Common myeloid progenitor, CD34-positive (primary cell): ENCODE measurements at regions not wholly inside any gene's neighbourhood (a gene's known extent, or its start where the extent isn't known, plus 50 kb on each side); places are given as distances from the start of the nearest gene placed in this dataset.

ENCODE experiments used
- CTCF ChIA-PET: fragments of 350-600 bp; sonication (Branson Sonifier 250); formaldehyde crosslinking; loops from one replicate; lab custom pipeline; 2021; ENCODE audit warnings: antibody characterized with exemption; lab: Charles Lee
- POLR2A ChIA-PET: fragments of 350-600 bp; sonication (Branson Sonifier 250); formaldehyde crosslinking; loops from one replicate; lab custom pipeline; 2021; ENCODE audit warnings: antibody characterized with exemption; lab: Charles Lee
- DNase-seq, 3 donors: peaks; one replicate each; pipeline versions ENCODE4 v3.0.0 to v3.0.0-alpha.2; 2013
- H3K27ac ChIP-seq, 2 experiments: 1 replicate in 1 of 2; 2 replicates in 1 of 2; pipeline ENCODE4 v1.7.0; 2013; ENCODE audit warnings: inconsistent platforms in 2 of 2, low read length in 2 of 2, mild to moderate bottlenecking in 2 of 2, low read depth in 1 of 2, moderate library complexity in 1 of 2; ENCODE audit not compliant: severe bottlenecking in 2 of 2, insufficient read depth in 1 of 2, poor library complexity in 1 of 2
- H3K27me3 ChIP-seq, 5 experiments: replicated peaks in 2 of 5; 1 replicate in 3 of 5; 2 replicates in 2 of 5; pipeline versions ENCODE4 v1.6.1 to v1.7.0; 2013; ENCODE audit warnings: low read length in 4 of 5, mild to moderate bottlenecking in 2 of 5, moderate library complexity in 2 of 5, inconsistent platforms in 1 of 5; ENCODE audit not compliant: insufficient read depth in 5 of 5, control insufficient read depth in 4 of 5
- H3K36me3 ChIP-seq, 4 experiments: 1 replicate in 2 of 4; 2 replicates in 2 of 4; pipeline versions ENCODE4 v1.6.1 to v1.7.0; 2013; ENCODE audit warnings: low read length in 3 of 4, control low read depth in 1 of 4, mild to moderate bottlenecking in 1 of 4; ENCODE audit not compliant: control insufficient read depth in 4 of 4, insufficient read depth in 4 of 4
- H3K4me1 ChIP-seq, 4 experiments: 1 replicate in 3 of 4; 2 replicates in 1 of 4; pipeline versions ENCODE4 v1.6.1 to v1.7.1; 2013; ENCODE audit warnings: low read length in 3 of 4, mild to moderate bottlenecking in 3 of 4, control low read depth in 1 of 4, inconsistent platforms in 1 of 4, moderate library complexity in 1 of 4; ENCODE audit not compliant: control insufficient read depth in 4 of 4, insufficient read depth in 4 of 4; ENCODE audit errors: control extremely low read depth in 1 of 4
- H3K4me3 ChIP-seq, 7 experiments: 1 replicate in 4 of 7; 2 replicates in 3 of 7; pipeline versions ENCODE4 v1.5.1 to v1.7.0; 2013; ENCODE audit warnings: mild to moderate bottlenecking in 7 of 7, low read length in 6 of 7, moderate library complexity in 6 of 7, inconsistent platforms in 2 of 7, low read depth in 2 of 7, control low read depth in 1 of 7; ENCODE audit not compliant: insufficient read depth in 4 of 7, control insufficient read depth in 1 of 7; ENCODE audit errors: extremely low read depth in 1 of 7
- H3K9me3 ChIP-seq, 5 experiments: 1 replicate in 4 of 5; 2 replicates in 1 of 5; pipeline versions ENCODE4 v1.6.1 to v1.7.1; 2013; ENCODE audit warnings: low read length in 4 of 5, mild to moderate bottlenecking in 2 of 5, inconsistent platforms in 1 of 5, low read depth in 1 of 5, moderate library complexity in 1 of 5; ENCODE audit not compliant: control insufficient read depth in 4 of 5, insufficient read depth in 2 of 5; ENCODE audit errors: control extremely low read depth in 1 of 5
- WGBS: methylation state at CpG from one replicate; pipeline ENCODE4 v1.1.5; 2013; ENCODE audit not compliant: insufficient coverage; 5-methylcytosine and 5-hydroxymethylcytosine counted together

DNA sequence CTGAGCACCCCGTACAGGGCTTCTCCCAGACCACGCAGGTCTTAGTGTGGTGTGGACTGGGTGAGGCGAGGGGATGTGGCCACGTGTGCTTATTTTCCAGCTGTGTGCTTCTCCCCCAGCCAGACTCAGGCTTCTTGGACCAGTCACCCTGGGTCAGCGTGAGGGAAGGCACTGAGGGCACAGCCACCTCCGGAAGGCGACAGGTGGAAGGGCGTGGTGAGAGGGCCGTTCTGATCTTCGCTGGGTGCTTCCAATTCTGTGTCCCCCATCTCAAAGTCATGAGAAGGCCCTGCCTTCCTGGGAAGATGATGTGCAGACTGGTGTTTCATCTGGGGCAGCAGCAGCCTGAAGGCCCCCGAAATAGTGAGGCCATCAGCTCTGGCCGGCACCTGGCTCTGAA, 169.7 kb upstream of the MYCN start:
- WGBS, result 93% methylated on average over 12 of the region's 12 CpGs
- Histone ChIP-seq H3K9me3 (no peaks in the 10 kb centered on the region), H3K36me3 (no peaks in the 10 kb centered on the region), H3K4me1 (peaks cover 0 to 15% (median 3%) of the 10 kb centered on the region in 4 experiments), H3K27ac (no peak overlapping the region), H3K27me3 (no peaks in the 10 kb centered on the region), H3K4me3 (no peak overlapping the region)
- POLR2A ChIA-PET, result no interaction called here
- CTCF ChIA-PET, result interaction anchor here (1.3 to 1.5 kb wide), 2 partner anchors 9 to 16 kb away, joined by 3 read pairs; no protein-coding TSS in a partner anchor
- DNase-seq, result no peak

GRCh38 chr2:15771124-15771523, 169.2 kb upstream of the MYCN start:
- H3K9me3 ChIP-seq, result no peaks in the 10 kb centered on the region
- no peaks in the 10 kb centered on the region for H3K36me3 ChIP-seq
- no peak overlapping the region for H3K27ac ChIP-seq
- no peak for DNase-seq
- 98% methylated on average over 7 of the region's 7 CpGs for WGBS
- no peak overlapping the region for H3K4me3 ChIP-seq
- POLR2A ChIA-PET, result no interaction called here
- no peaks in the 10 kb centered on the region for H3K27me3 ChIP-seq
- CTCF ChIA-PET, result interaction anchor here (1.3 to 1.5 kb wide), 2 partner anchors 8 to 16 kb away, joined by 3 read pairs; no protein-coding TSS in a partner anchor
- peaks cover 0 to 15% (median 3%) of the 10 kb centered on the region in 4 experiments for H3K4me1 ChIP-seq

- ChIA-PET CTCF (interaction anchor here (1.1 kb wide), 1 partner anchor 23 kb away, joined by 3 read pairs; no protein-coding TSS in a partner anchor), POLR2A (no interaction called here)
- H3K36me3 ChIP-seq, result no peaks in the 10 kb centered on the region
- H3K9me3 ChIP-seq, result no peaks in the 10 kb centered on the region
- no peaks in the 10 kb centered on the region for H3K27me3 ChIP-seq
- H3K4me3 ChIP-seq, result no peak overlapping the region
- 82% methylated on average over 5 of the region's 10 CpGs for WGBS
- H3K4me1 ChIP-seq, result peaks cover 0 to 15% (median 3%) of the 10 kb centered on the region in 4 experiments
- no peak overlapping the region for H3K27ac ChIP-seq
- DNase-seq, result peak in 2 of 3 donors; percentile 41 to 61
Measured at GRCh38 chr2:15772086-15772595, 168.2 kb upstream of the MYCN start.

GRCh38 chr2:15772681-15773080, 167.7 kb upstream of the MYCN start:
- CTCF ChIA-PET, result interaction anchor here (1.1 kb wide), 1 partner anchor 23 kb away, joined by 3 read pairs; no protein-coding TSS in a partner anchor
- H3K27me3 ChIP-seq, result no peaks in the 10 kb centered on the region

DNA sequence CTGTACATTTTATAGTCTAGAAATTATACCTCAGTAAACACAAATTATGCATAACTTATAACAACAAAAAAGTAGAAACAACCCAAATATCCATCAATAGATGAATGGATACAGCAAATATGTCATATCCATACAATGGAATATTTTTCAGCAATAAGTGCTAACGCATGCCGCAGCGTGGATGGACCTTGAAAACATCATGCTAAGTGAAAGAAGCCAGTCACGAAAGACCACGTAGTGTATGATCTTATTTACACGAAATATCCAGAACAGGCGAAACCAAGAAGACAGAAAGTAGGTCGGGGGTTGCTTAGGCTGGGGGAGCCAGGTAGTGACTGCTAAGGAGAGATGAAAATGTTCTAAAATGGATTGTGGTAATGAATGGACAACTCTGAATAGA, 167.1 kb upstream of the MYCN start:
- POLR2A ChIA-PET, result no interaction called here
- H3K27me3 ChIP-seq, result no peaks in the 10 kb centered on the region
- no peak overlapping the region for H3K4me3 ChIP-seq
- CTCF ChIA-PET, result interaction anchor here (1.1 kb wide), 1 partner anchor 24 kb away, joined by 3 read pairs; no protein-coding TSS in a partner anchor
- no peaks in the 10 kb centered on the region for H3K9me3 ChIP-seq
- no peak overlapping the region for H3K27ac ChIP-seq
- 92% methylated on average over 8 of the region's 8 CpGs for WGBS
- no peaks in the 10 kb centered on the region for H3K36me3 ChIP-seq
- peaks cover 0 to 10% (median 3%) of the 10 kb centered on the region in 4 experiments for H3K4me1 ChIP-seq
- no peak for DNase-seq

More at GRCh38 chr2:15772681-15773080, 167.7 kb upstream of the MYCN start:
- Histone ChIP-seq H3K36me3 (no peaks in the 10 kb centered on the region), H3K4me3 (no peak overlapping the region), H3K9me3 (no peaks in the 10 kb centered on the region), H3K27ac (no peak overlapping the region), H3K4me1 (peaks cover 0 to 15% (median 3%) of the 10 kb centered on the region in 4 experiments)
- POLR2A ChIA-PET, result no interaction called here
- 100% methylated on average over 3 of the region's 5 CpGs for WGBS
- no peak for DNase-seq

GRCh38 chr2:15773846-15774245, 166.5 kb upstream of the MYCN start:
- 97% methylated on average over 4 of the region's 5 CpGs for WGBS
- Histone ChIP-seq H3K4me3 (no peak overlapping the region), H3K27me3 (no peaks in the 10 kb centered on the region), H3K9me3 (no peaks in the 10 kb centered on the region), H3K4me1 (peaks cover 0 to 10% (median 3%) of the 10 kb centered on the region in 4 experiments), H3K36me3 (no peaks in the 10 kb centered on the region), H3K27ac (no peak overlapping the region)
- ChIA-PET POLR2A (no interaction called here), CTCF (no interaction called here)
- DNase-seq, result no peak

DNA sequence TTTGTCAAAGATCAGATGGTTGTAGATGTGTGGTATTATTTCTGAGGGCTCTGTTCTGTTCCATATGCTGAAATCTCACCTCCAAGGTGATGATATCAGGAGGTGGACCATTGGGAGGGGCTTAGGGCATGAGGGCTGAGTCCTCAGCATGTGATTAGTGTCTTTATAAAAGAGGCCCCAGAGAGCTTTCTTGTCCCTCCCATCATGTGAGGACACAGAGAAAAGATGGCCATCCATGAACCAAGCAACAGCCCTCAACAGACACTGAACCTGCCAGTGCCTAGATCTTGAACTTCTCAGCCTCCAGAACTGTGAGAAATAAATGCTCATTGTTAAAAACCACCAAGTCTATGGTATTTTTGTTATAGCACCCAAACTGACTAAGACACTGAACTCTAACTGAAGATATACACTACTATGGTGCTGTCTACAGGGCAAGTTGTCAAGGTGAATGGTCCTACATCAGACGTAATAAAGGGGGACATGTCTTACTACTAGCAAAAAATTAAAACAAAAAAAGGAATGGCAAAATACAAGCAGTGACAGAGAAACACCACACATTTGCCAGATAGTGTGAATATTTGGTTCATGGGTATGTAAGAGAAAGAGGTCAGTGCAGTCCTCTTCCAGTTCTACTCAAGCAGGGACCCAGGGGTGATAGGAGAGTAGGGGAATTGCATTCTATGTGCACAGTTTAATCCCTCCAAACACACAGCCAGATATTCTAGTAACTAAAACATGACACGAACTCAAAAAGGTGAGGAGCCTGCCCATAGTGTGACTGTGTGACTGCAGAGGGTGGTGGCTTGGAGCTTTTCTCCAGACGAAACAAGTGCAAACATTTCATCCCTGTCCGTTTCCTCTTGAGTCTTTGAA, 164.4 kb upstream of the MYCN start:
- WGBS, result 100% methylated on average over 2 of the region's 4 CpGs
- ChIA-PET CTCF (no interaction called here), POLR2A (no interaction called here)
- H3K4me3 ChIP-seq, result no peak overlapping the region
- H3K9me3 ChIP-seq, result no peaks in the 10 kb centered on the region
- peaks cover 0 to 7% (median under 1%) of the 10 kb centered on the region in 4 experiments for H3K4me1 ChIP-seq
- H3K27me3 ChIP-seq, result no peaks in the 10 kb centered on the region
- H3K36me3 ChIP-seq, result no peaks in the 10 kb centered on the region
- no peak overlapping the region for H3K27ac ChIP-seq
- DNase-seq, result no peak
